Trophoblast cell (in vitro differentiated cells and primary cell): ENCODE measurements at regions not wholly inside any gene's neighbourhood (a gene's known extent, or its start where the extent isn't known, plus 50 kb on each side); places are given as distances from the start of the nearest gene placed in this dataset.

ENCODE experiments used
- DNase-seq, 2 donors: peaks; one replicate each; pipeline ENCODE4 v3.0.0-alpha.2; 2016
- H2AFZ ChIP-seq: 2 replicates; pipeline ENCODE4 v1.6.1; 2013; ENCODE audit warnings: low read length, moderate library complexity, mild to moderate bottlenecking; ENCODE audit not compliant: insufficient read depth, poor library complexity
- H2AK5ac ChIP-seq: 2 replicates; pipeline ENCODE4 v1.6.1; 2013; ENCODE audit warnings: mild to moderate bottlenecking, low read length
- H2BK120ac ChIP-seq: 2 replicates; pipeline ENCODE4 v1.6.1; 2013; ENCODE audit warnings: low read length, mild to moderate bottlenecking, moderate library complexity; ENCODE audit not compliant: insufficient read depth, poor library complexity
- H2BK12ac ChIP-seq: 2 replicates; pipeline ENCODE4 v1.6.1; 2013; ENCODE audit warnings: mild to moderate bottlenecking, low read length, moderate library complexity
- H2BK5ac ChIP-seq: 2 replicates; pipeline ENCODE4 v1.6.1; 2013; ENCODE audit warnings: low read length, low read depth, moderate library complexity, mild to moderate bottlenecking; ENCODE audit not compliant: poor library complexity
- H3K14ac ChIP-seq: 2 replicates; pipeline ENCODE4 v1.6.1; 2013; ENCODE audit warnings: mild to moderate bottlenecking, low read length
- H3K18ac ChIP-seq: 2 replicates; pipeline ENCODE4 v1.6.1; 2013; ENCODE audit warnings: mild to moderate bottlenecking, low read length
- H3K23ac ChIP-seq: 2 replicates; pipeline ENCODE4 v1.6.1; 2013; ENCODE audit warnings: low read length
- H3K27ac ChIP-seq: 2 replicates; pipeline ENCODE4 v1.5.1; 2013; ENCODE audit warnings: low read depth, mild to moderate bottlenecking, inconsistent platforms, low read length, moderate library complexity
- H3K27me3 ChIP-seq: 2 replicates; pipeline ENCODE4 v1.6.1; 2013; ENCODE audit warnings: inconsistent platforms, mild to moderate bottlenecking, low read length, moderate library complexity; ENCODE audit not compliant: insufficient read depth
- H3K36me3 ChIP-seq, 2 experiments: 1 replicate in 1 of 2; 2 replicates in 1 of 2; pipeline ENCODE4 v1.6.1; 2013; ENCODE audit warnings: low read length in 2 of 2, mild to moderate bottlenecking in 2 of 2, moderate library complexity in 1 of 2; ENCODE audit not compliant: insufficient read depth in 2 of 2, control insufficient read depth in 1 of 2
- H3K4ac ChIP-seq: 2 replicates; pipeline ENCODE4 v1.6.1; 2013; ENCODE audit warnings: low read depth, mild to moderate bottlenecking, low read length, moderate library complexity
- H3K4me1 ChIP-seq, 2 experiments: 1 replicate in 1 of 2; 2 replicates in 1 of 2; pipeline ENCODE4 v1.6.1; 2013; ENCODE audit warnings: low read length in 2 of 2, mild to moderate bottlenecking in 2 of 2, moderate library complexity in 1 of 2; ENCODE audit not compliant: insufficient read depth in 2 of 2, control insufficient read depth in 1 of 2
- H3K4me2 ChIP-seq: 2 replicates; pipeline ENCODE4 v1.6.1; 2013; ENCODE audit warnings: inconsistent platforms, mild to moderate bottlenecking, low read length, moderate library complexity
- H3K4me3 ChIP-seq: 2 replicates; pipeline ENCODE4 v1.5.1; 2013; ENCODE audit warnings: mild to moderate bottlenecking, low read depth, low read length, inconsistent platforms
- H3K79me1 ChIP-seq: one replicate; pipeline ENCODE4 v1.6.1; 2013; ENCODE audit warnings: low read length
- H3K79me2 ChIP-seq: 2 replicates; pipeline ENCODE4 v1.6.1; 2013; ENCODE audit warnings: low read length, mild to moderate bottlenecking; ENCODE audit not compliant: control insufficient read depth, insufficient read depth, poor library complexity
- H3K9ac ChIP-seq: 2 replicates; pipeline ENCODE4 v1.6.1; 2013; ENCODE audit warnings: mild to moderate bottlenecking, low read length
- H3K9me3 ChIP-seq: 2 replicates; pipeline ENCODE4 v1.6.1; 2013; ENCODE audit warnings: low read depth, mild to moderate bottlenecking, control low read depth, inconsistent platforms, low read length; ENCODE audit not compliant: insufficient read depth
- H4K12ac ChIP-seq: 2 replicates; pipeline ENCODE4 v1.6.1; 2013; ENCODE audit warnings: low read depth, mild to moderate bottlenecking, low read length, moderate library complexity
- H4K8ac ChIP-seq: 2 replicates; pipeline ENCODE4 v1.6.1; 2013; ENCODE audit warnings: low read depth, mild to moderate bottlenecking, low read length, moderate library complexity
- H4K91ac ChIP-seq: one replicate; pipeline ENCODE4 v1.6.1; 2013; ENCODE audit warnings: low read depth, mild to moderate bottlenecking, low read length, moderate library complexity
- WGBS: extraction: QIAGEN DNeasy Blood & Tissue Kit; methylation state at CpG from one replicate; pipeline ENCODE4 v1.1.7; 2013; ENCODE audit warnings: missing lambda C conversion rate; ENCODE audit not compliant: insufficient read length, insufficient coverage; ENCODE audit errors: extremely low coverage; 5-methylcytosine and 5-hydroxymethylcytosine counted together

DNA sequence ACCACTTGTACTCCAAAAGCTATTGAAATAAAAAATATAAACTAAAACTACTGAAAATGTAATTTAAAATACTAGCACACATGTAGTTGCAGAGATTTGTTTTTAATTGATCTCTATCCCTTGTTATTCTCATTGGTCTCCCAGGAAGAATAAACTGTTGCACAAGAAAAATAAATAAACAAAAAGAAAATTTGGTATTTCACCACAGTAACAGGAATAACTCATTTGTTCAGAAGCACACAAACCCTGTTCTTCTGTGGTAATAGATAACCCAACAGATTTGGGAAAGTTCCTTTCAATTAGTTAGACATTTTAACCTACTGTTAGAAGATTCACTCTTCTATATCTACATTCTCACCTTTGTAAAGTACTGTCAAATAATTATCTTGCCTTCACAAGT, 70.9 kb upstream of the APOOL start:
- no peak overlapping the region for H3K4ac ChIP-seq
- H2BK12ac ChIP-seq: no peak overlapping the region
- no peak overlapping the region for H3K9ac ChIP-seq
- H2AFZ ChIP-seq: no peak overlapping the region
- H3K36me3 ChIP-seq: no peaks in the 10 kb centered on the region
- no peak overlapping the region for H4K8ac ChIP-seq
- no peaks in the 10 kb centered on the region for H3K79me2 ChIP-seq
- H3K27me3 ChIP-seq: no peaks in the 10 kb centered on the region
- no peak overlapping the region for H2BK5ac ChIP-seq
- DNase-seq: no peak
- no peak overlapping the region for H3K4me3 ChIP-seq
- no peaks in the 10 kb centered on the region for H3K79me1 ChIP-seq
- no peak overlapping the region for H2AK5ac ChIP-seq
- no peak overlapping the region for H2BK120ac ChIP-seq
- no peak overlapping the region for H3K27ac ChIP-seq
- H3K9me3 ChIP-seq: no peaks in the 10 kb centered on the region
- H3K4me1 ChIP-seq: no peaks in the 10 kb centered on the region
- H4K91ac ChIP-seq: no peak overlapping the region
- no peak overlapping the region for H3K14ac ChIP-seq
- H4K12ac ChIP-seq: no peak overlapping the region
- H3K4me2 ChIP-seq: no peak overlapping the region
- no peak overlapping the region for H3K18ac ChIP-seq
- H3K23ac ChIP-seq: no peak overlapping the region

DNA sequence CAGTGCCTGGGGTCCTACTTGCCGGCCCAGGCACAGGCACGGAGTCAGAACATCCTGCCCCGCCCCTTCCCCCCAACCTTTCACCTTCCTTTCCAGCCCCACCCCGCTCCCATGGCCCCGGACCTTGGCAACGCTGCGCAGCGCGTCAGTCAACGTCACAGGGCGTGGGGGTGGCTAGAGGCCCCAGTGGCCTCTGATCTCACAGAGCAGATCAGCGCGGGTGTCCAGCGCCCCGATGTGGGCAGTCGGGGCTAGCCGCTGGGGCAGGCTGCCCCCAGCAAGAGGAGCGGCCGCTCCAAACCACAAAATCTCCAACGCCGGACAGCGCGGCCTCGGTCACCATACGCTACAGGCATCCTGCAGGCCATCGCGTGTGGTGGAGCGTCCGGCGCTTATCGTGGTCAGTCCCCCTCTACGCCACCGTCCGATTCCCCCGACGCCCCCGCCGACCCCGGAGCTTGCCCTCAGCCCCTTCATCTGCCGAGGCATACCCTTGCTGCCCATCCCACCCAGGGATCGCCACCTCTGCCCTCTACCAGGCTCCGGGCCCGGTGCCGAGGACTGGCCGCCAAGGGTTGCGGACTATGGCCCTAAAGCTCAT, 69.6 kb upstream of the APOOL start:
- peak in 1 of 2 donors; percentile 1 for DNase-seq
- Histone ChIP-seq H3K4me1 (no peaks in the 10 kb centered on the region), H3K79me2 (no peaks in the 10 kb centered on the region), H4K12ac (no peak overlapping the region), H2BK120ac (no peak overlapping the region), H3K36me3 (no peaks in the 10 kb centered on the region), H3K23ac (no peak overlapping the region), H3K9me3 (no peaks in the 10 kb centered on the region), H3K4me2 (no peak overlapping the region), H2BK5ac (no peak overlapping the region), H3K4me3 (no peak overlapping the region), H4K91ac (no peak overlapping the region), H3K27me3 (no peaks in the 10 kb centered on the region), H2AK5ac (no peak overlapping the region), H3K14ac (no peak overlapping the region), H3K27ac (no peak overlapping the region), H3K4ac (no peak overlapping the region), H4K8ac (no peak overlapping the region), H3K79me1 (no peaks in the 10 kb centered on the region), H3K18ac (no peak overlapping the region), H3K9ac (no peak overlapping the region), H2AFZ (no peak overlapping the region), H2BK12ac (no peak overlapping the region)
- no CpG with 5 or more reads among the region's 46 CpGs for WGBS
